Neural cell (in vitro differentiated cells): ENCODE measurements at regions not wholly inside any gene's neighbourhood (a gene's known extent, or its start where the extent isn't known, plus 50 kb on each side); places are given as distances from the start of the nearest gene placed in this dataset.

ENCODE experiments used
- H2AFZ ChIP-seq: fragments of 200-600, 300-800 bp; sonication (generic), shearing (Covaris generic); 2 replicates; pipeline ENCODE4 v1.6.0; 2014; ENCODE audit warnings: low read depth, mild to moderate bottlenecking, antibody characterized with exemption, low read length, moderate library complexity
- H3F3A ChIP-seq: fragments of 200-600 bp; shearing (Covaris generic); 2 replicates; pipeline ENCODE4 v1.6.1; 2016; ENCODE audit warnings: mild to moderate bottlenecking, moderate library complexity, mixed read lengths, antibody characterized with exemption, low read length; ENCODE audit not compliant: insufficient read depth, poor library complexity, severe bottlenecking
- H3K27ac ChIP-seq: fragments of 200-600, 300-800 bp; sonication (generic), shearing (Covaris generic); 2 replicates; pipeline ENCODE4 v1.5.1; 2014; ENCODE audit warnings: mild to moderate bottlenecking, low read length, moderate library complexity
- H3K27me3 ChIP-seq: fragments of 300-800, 200-600 bp; sonication (generic), shearing (Covaris generic); 2 replicates; pipeline ENCODE4 v1.6.0; 2014; ENCODE audit warnings: mild to moderate bottlenecking, low read depth, low read length, moderate library complexity; ENCODE audit not compliant: insufficient read depth
- H3K36me3 ChIP-seq: fragments of 300-800, 200-600 bp; sonication (generic), shearing (Covaris generic); 2 replicates; pipeline ENCODE4 v1.5.1; 2014; ENCODE audit warnings: mild to moderate bottlenecking, antibody characterized with exemption, low read length, moderate library complexity; ENCODE audit not compliant: insufficient read depth
- H3K4me2 ChIP-seq: fragments of 300-800, 200-600 bp; sonication (generic), shearing (Covaris generic); 2 replicates; pipeline ENCODE4 v1.6.0; 2014; ENCODE audit warnings: mild to moderate bottlenecking, low read length
- H3K4me3 ChIP-seq: fragments of 300-800, 200-600 bp; sonication (generic), shearing (Covaris generic); 2 replicates; pipeline ENCODE4 v1.5.1; 2014; ENCODE audit warnings: mild to moderate bottlenecking, low read length, moderate library complexity
- H3K79me2 ChIP-seq: fragments of 200-600 bp; shearing (Covaris generic); replicated peaks from 2 replicates; pipeline ENCODE4 v1.6.0; 2014; ENCODE audit warnings: mild to moderate bottlenecking, low read length, moderate library complexity; ENCODE audit not compliant: insufficient read depth
- H3K9ac ChIP-seq: fragments of 300-800, 200-600 bp; sonication (generic), shearing (Covaris generic); 2 replicates; pipeline ENCODE4 v1.6.1; 2016; ENCODE audit warnings: mild to moderate bottlenecking, low read length, mixed read lengths
- H3K9me2 ChIP-seq: fragments of 200-600 bp; shearing (Covaris generic); 2 replicates; pipeline ENCODE4 v1.6.1; 2016; ENCODE audit warnings: mild to moderate bottlenecking, low read length, mixed read lengths; ENCODE audit not compliant: insufficient read depth
- H3K9me3 ChIP-seq: fragments of 200-600, 300-800 bp; sonication (generic), shearing (Covaris generic); 2 replicates; pipeline ENCODE4 v1.6.1; 2016; ENCODE audit warnings: mild to moderate bottlenecking, mixed run types, low read length, moderate library complexity, mixed read lengths
- H4K20me1 ChIP-seq: fragments of 200-600 bp; shearing (Covaris generic); 2 replicates; pipeline ENCODE4 v1.6.1; 2016; ENCODE audit warnings: mild to moderate bottlenecking, mixed run types; ENCODE audit not compliant: insufficient read depth
- EP300 ChIP-seq: fragments of 450-650 bp; conservative IDR thresholded peaks from 2 replicates; pipeline ENCODE4 v1.6.1; 2014; ENCODE audit warnings: antibody characterized with exemption, mild to moderate bottlenecking, moderate library complexity; ENCODE audit not compliant: poor library complexity, severe bottlenecking
- EZH2 ChIP-seq: fragments of 200-600, 300-800 bp; shearing (Covaris generic), sonication (generic); IDR thresholded peaks from 2 replicates; pipeline ENCODE4 v1.6.1; 2014; ENCODE audit warnings: antibody characterized with exemption, low read length, borderline replicate concordance, mild to moderate bottlenecking; ENCODE audit not compliant: insufficient read depth, poor library complexity, severe bottlenecking
- MXI1 ChIP-seq: fragments of 450-650 bp; conservative IDR thresholded peaks from 2 replicates; pipeline ENCODE4 v1.6.1; 2014; ENCODE audit warnings: antibody characterized with exemption, mild to moderate bottlenecking; ENCODE audit not compliant: poor library complexity, severe bottlenecking
- POLR2AphosphoS5 ChIP-seq: IDR thresholded peaks from 2 replicates; pipeline ENCODE4 v1.6.1; 2012
- RAD21 ChIP-seq: fragments of 450-650 bp; conservative IDR thresholded peaks from 2 replicates; pipeline ENCODE4 v1.6.1; 2014; ENCODE audit warnings: antibody characterized with exemption, mild to moderate bottlenecking, moderate library complexity
- SMC3 ChIP-seq: fragments of 450-650 bp; conservative IDR thresholded peaks from 2 replicates; pipeline ENCODE4 v1.6.1; 2014; ENCODE audit warnings: antibody characterized with exemption, mild to moderate bottlenecking, moderate library complexity; ENCODE audit not compliant: poor library complexity
- TAF1 ChIP-seq: IDR thresholded peaks from 2 replicates; pipeline ENCODE4 v1.6.1; 2012; ENCODE audit warnings: low read depth
- TF ChIP-seq, protein P1 (sequence below): IDR thresholded peaks from 2 replicates; pipeline ENCODE4 v1.6.1; 2012; ENCODE audit warnings: borderline replicate concordance
- TF ChIP-seq, protein P2 (sequence below): fragments of 450-650 bp; IDR thresholded peaks from 2 replicates; pipeline ENCODE4 v1.5.1; 2014; ENCODE audit warnings: antibody characterized with exemption, mild to moderate bottlenecking, moderate library complexity; ENCODE audit not compliant: poor library complexity, severe bottlenecking

DNA sequence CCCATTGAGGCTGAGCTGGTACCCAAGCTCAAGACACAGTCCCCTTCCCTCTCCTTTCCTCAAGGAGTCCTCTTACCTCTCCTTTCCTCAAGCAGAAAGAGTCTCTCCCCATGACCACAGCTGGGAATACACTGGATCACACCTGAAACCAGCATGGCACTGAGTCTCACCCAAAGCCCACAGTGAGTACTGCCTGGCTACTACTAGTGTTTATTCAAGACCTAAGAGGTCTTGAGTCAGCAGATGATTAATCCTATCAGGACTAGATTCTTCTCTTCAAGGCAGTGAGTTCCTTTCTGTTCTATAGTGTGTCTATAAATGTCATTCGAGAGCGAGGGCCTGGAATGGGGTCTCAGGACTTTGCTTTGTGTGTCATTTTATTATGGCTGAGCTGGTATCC lies 111.4 kb downstream of the METTL4 start:
- no peak overlapping the region for H3K4me3 ChIP-seq
- H3K27ac ChIP-seq = no peak overlapping the region

DNA sequence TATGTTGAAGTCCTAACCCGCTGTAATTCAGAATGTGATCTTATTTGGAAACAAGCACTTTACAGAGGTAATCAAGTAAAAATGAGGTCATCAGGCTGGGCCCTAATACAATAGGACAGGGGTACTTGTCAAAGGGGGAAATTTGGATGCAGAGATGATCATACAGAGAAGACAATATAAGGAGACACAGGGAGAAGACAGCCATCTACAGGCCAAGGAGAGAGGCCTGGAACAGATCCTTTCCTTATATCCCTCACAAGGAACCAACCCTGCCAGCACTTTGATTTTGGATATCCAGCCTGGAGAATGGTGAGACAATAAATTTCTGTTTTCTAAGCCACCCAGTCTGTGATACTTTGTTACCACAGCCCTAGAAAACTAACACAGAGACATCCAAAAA lies 104.3 kb downstream of the METTL4 start:
- no peaks in the 10 kb centered on the region for H3K9me2 ChIP-seq
- no peaks in the 10 kb centered on the region for H3K79me2 ChIP-seq
- no peaks in the 10 kb centered on the region for H3K9me3 ChIP-seq
- TF ChIP-seq, protein P1, sequence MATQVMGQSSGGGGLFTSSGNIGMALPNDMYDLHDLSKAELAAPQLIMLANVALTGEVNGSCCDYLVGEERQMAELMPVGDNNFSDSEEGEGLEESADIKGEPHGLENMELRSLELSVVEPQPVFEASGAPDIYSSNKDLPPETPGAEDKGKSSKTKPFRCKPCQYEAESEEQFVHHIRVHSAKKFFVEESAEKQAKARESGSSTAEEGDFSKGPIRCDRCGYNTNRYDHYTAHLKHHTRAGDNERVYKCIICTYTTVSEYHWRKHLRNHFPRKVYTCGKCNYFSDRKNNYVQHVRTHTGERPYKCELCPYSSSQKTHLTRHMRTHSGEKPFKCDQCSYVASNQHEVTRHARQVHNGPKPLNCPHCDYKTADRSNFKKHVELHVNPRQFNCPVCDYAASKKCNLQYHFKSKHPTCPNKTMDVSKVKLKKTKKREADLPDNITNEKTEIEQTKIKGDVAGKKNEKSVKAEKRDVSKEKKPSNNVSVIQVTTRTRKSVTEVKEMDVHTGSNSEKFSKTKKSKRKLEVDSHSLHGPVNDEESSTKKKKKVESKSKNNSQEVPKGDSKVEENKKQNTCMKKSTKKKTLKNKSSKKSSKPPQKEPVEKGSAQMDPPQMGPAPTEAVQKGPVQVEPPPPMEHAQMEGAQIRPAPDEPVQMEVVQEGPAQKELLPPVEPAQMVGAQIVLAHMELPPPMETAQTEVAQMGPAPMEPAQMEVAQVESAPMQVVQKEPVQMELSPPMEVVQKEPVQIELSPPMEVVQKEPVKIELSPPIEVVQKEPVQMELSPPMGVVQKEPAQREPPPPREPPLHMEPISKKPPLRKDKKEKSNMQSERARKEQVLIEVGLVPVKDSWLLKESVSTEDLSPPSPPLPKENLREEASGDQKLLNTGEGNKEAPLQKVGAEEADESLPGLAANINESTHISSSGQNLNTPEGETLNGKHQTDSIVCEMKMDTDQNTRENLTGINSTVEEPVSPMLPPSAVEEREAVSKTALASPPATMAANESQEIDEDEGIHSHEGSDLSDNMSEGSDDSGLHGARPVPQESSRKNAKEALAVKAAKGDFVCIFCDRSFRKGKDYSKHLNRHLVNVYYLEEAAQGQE = no peak
- no peaks in the 10 kb centered on the region for H3F3A ChIP-seq
- no peak overlapping the region for H3K27ac ChIP-seq
- H3K4me2 ChIP-seq = no peak overlapping the region
- H4K20me1 ChIP-seq = no peaks in the 10 kb centered on the region
- no peaks in the 10 kb centered on the region for H3K36me3 ChIP-seq
- no peak overlapping the region for H3K9ac ChIP-seq
- no peak overlapping the region for H2AFZ ChIP-seq
- no peak overlapping the region for H3K4me3 ChIP-seq
- no peaks in the 10 kb centered on the region for H3K27me3 ChIP-seq

More for the DNA sequence above, 111.4 kb downstream of the METTL4 start:
- Histone ChIP-seq H3K9ac (no peak overlapping the region), H3K36me3 (no peaks in the 10 kb centered on the region), H3K9me2 (no peaks in the 10 kb centered on the region), H4K20me1 (no peaks in the 10 kb centered on the region), H3K4me2 (no peak overlapping the region), H2AFZ (no peak overlapping the region), H3F3A (no peaks in the 10 kb centered on the region), H3K9me3 (no peaks in the 10 kb centered on the region), H3K79me2 (no peaks in the 10 kb centered on the region), H3K27me3 (no peaks in the 10 kb centered on the region)
- no peak for TF ChIP-seq MXI1
- TF ChIP-seq EP300 = no peak
- TF ChIP-seq SMC3 = no peak
- no peak for TF ChIP-seq POLR2AphosphoS5
- TF ChIP-seq RAD21 = no peak
- TF ChIP-seq TAF1 = no peak
- TF ChIP-seq, protein P2, sequence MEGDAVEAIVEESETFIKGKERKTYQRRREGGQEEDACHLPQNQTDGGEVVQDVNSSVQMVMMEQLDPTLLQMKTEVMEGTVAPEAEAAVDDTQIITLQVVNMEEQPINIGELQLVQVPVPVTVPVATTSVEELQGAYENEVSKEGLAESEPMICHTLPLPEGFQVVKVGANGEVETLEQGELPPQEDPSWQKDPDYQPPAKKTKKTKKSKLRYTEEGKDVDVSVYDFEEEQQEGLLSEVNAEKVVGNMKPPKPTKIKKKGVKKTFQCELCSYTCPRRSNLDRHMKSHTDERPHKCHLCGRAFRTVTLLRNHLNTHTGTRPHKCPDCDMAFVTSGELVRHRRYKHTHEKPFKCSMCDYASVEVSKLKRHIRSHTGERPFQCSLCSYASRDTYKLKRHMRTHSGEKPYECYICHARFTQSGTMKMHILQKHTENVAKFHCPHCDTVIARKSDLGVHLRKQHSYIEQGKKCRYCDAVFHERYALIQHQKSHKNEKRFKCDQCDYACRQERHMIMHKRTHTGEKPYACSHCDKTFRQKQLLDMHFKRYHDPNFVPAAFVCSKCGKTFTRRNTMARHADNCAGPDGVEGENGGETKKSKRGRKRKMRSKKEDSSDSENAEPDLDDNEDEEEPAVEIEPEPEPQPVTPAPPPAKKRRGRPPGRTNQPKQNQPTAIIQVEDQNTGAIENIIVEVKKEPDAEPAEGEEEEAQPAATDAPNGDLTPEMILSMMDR = no peak
- no peak for TF ChIP-seq EZH2
- TF ChIP-seq, protein P1 = no peak
